ENCODE measurements at regions not wholly inside any gene's neighbourhood (a gene's known extent, or its start where the extent isn't known, plus 50 kb on each side); places are given as distances from the start of the nearest gene placed in this dataset.
"Not testable (repeated sequence)": the region's sequence is repeated elsewhere in the genome, so short reads cannot be mapped to it uniquely, and the experiment has no call there.

GRCh38 chr17:45554479-45554878 is 64.0 kb upstream of the PLEKHM1 start:
- not testable (repeated sequence) for DNase-seq

GRCh38 chr17:45558821-45559220 is 68.3 kb upstream of the PLEKHM1 start:
- DNase-seq: not testable (repeated sequence)

GRCh38 chr17:45562868-45563267 is 72.3 kb upstream of the PLEKHM1 start:
- not testable (repeated sequence) for DNase-seq

GRCh38 chr17:45563283-45563682 is 72.8 kb upstream of the PLEKHM1 start:
- DNase-seq: not testable (repeated sequence)

- not testable (repeated sequence) for DNase-seq
Observed at GRCh38 chr17:45568275-45568674, 77.8 kb upstream of the PLEKHM1 start.

- not testable (repeated sequence) for DNase-seq
Observed at GRCh38 chr17:45573326-45573725, 82.8 kb upstream of the PLEKHM1 start.

- no peak for DNase-seq
Observed at GRCh38 chr17:45573924-45574770, 83.6 kb upstream of the PLEKHM1 start.

- DNase-seq: no peak
Observed at GRCh38 chr17:45575126-45575885, 84.8 kb upstream of the PLEKHM1 start.

- not testable (repeated sequence) for DNase-seq
Observed at GRCh38 chr17:45576527-45577307, 86.2 kb upstream of the PLEKHM1 start.

GRCh38 chr17:45577571-45578279 is 87.2 kb upstream of the PLEKHM1 start:
- no peak for DNase-seq

GRCh38 chr17:45578516-45579455 is 88.3 kb upstream of the PLEKHM1 start:
- DNase-seq: no peak

- no peak for DNase-seq
Observed at GRCh38 chr17:45579529-45580495, 89.3 kb upstream of the PLEKHM1 start.

- DNase-seq: no peak
Observed at GRCh38 chr17:45580924-45581323, 90.4 kb upstream of the PLEKHM1 start.

- no peak for DNase-seq
Observed at GRCh38 chr17:45581860-45582259, 91.3 kb upstream of the PLEKHM1 start.

- DNase-seq: no peak
Observed at GRCh38 chr17:45584092-45585036, 93.8 kb upstream of the PLEKHM1 start.

- not testable (repeated sequence) for DNase-seq
Observed at GRCh38 chr17:45585037-45585733, 94.7 kb upstream of the PLEKHM1 start.

- not testable (repeated sequence) for DNase-seq
Observed at GRCh38 chr17:45585794-45586650, 95.5 kb upstream of the PLEKHM1 start.

Data from NCI-H2029 (cell line).